ENCODE measurements at regions not wholly inside any gene's neighbourhood (a gene's known extent, or its start where the extent isn't known, plus 50 kb on each side); places are given as distances from the start of the nearest gene placed in this dataset.

DNA sequence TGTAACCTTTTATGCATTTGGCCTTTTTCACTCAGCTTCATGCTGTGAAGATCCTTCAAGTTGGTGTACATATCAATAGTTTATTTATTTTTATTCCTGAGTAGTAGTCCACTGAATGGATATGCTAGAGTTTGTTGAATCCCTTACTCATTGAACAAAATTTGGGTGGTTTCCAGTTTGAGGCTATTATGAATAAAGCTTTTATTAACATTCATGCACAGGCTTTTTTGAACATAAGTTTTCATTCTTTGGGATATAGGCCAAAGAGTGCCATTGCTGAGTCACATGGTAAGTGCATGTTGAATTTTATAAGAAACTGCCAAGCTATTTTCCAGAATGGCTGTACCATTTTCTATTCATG is 59.5 kb upstream of the CAPRIN2 start:
- H3K36me3 ChIP-seq, result no peaks in the 10 kb centered on the region
- no peaks in the 10 kb centered on the region for H3K4me1 ChIP-seq
- H3K4me3 ChIP-seq, result no peak overlapping the region
- DNase-seq (ENCODE audit: low spot score), result no peak
- no peak overlapping the region for H3K27ac ChIP-seq
- TF ChIP-seq, protein P1, sequence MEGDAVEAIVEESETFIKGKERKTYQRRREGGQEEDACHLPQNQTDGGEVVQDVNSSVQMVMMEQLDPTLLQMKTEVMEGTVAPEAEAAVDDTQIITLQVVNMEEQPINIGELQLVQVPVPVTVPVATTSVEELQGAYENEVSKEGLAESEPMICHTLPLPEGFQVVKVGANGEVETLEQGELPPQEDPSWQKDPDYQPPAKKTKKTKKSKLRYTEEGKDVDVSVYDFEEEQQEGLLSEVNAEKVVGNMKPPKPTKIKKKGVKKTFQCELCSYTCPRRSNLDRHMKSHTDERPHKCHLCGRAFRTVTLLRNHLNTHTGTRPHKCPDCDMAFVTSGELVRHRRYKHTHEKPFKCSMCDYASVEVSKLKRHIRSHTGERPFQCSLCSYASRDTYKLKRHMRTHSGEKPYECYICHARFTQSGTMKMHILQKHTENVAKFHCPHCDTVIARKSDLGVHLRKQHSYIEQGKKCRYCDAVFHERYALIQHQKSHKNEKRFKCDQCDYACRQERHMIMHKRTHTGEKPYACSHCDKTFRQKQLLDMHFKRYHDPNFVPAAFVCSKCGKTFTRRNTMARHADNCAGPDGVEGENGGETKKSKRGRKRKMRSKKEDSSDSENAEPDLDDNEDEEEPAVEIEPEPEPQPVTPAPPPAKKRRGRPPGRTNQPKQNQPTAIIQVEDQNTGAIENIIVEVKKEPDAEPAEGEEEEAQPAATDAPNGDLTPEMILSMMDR (IDR thresholded peaks at IDR 0.05), result no peak
- H3K27me3 ChIP-seq, result peaks cover 0 to 3% of the 10 kb centered on the region in 2 donors
- no peaks in the 10 kb centered on the region for H3K9me3 ChIP-seq

DNA sequence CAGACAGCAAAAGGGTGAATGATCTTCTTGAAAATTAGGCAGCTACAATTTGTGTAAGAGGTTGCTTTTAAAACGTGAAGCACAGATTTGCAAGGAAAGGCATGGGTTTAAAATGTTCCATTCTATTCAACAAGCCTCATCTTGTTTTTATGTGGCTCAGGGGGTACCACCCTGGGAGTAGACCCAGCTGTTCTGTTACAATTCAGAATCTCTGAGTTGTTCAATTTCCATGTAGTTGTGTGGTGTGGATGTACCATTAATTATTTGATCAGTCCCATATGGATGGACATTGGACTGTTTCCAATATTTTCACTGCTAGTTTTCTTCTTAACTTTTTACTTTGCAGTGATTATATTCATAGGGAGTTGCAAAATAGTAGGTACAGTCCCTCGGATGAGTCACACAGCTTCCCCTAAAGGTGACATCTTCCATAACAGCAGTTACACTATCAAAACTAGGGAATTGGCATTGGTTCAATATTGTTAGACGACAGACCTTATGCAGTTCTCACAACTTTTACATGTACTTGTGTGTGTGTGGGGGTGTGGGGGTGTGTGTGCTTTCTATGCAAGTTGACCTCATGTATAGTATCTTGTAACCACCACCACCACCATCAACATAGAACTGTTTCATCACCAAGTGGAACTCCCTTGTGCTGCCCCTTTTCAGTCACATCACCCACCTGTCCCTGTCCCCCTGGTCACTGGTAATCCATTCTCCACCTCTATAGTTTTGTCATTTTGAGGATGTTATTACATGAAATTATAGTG is 59.0 kb upstream of the CAPRIN2 start:
- Histone ChIP-seq H3K27me3 (peaks cover 0 to 3% of the 10 kb centered on the region in 2 donors), H3K27ac (no peak overlapping the region), H3K9me3 (no peaks in the 10 kb centered on the region), H3K36me3 (no peaks in the 10 kb centered on the region), H3K4me3 (no peak overlapping the region), H3K4me1 (no peaks in the 10 kb centered on the region)
- TF ChIP-seq, protein P1 (IDR thresholded peaks at IDR 0.05), result no peak
- no peak for DNase-seq (ENCODE audit: low spot score)

DNA sequence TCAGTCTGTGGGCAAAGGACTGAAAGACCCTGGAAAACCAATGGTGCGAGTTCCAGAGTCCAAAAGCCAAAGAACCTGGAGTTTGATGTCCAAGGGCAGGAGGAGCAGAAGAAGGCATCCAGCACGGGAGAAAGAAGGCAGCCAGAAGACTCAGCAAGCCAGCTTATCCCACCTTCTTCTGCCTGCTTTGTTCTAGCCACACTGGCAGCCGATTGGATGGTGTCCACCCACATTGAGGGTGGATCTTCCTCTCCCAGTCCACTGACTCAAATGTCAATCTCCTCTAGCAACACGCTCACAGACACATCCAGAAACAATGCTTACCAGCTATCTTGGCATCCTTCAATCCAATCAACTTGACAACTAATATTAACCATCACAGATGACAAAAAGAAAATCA is 57.2 kb upstream of the CAPRIN2 start:
- no peak for DNase-seq (ENCODE audit: low spot score)
- H3K36me3 ChIP-seq, result no peaks in the 10 kb centered on the region
- no peak overlapping the region for H3K27ac ChIP-seq
- H3K27me3 ChIP-seq, result peaks cover 0 to 3% of the 10 kb centered on the region in 2 donors
- TF ChIP-seq, protein P1 (IDR thresholded peaks at IDR 0.05), result no peak
- H3K4me1 ChIP-seq, result no peaks in the 10 kb centered on the region
- no peaks in the 10 kb centered on the region for H3K9me3 ChIP-seq
- H3K4me3 ChIP-seq, result no peak overlapping the region

DNA sequence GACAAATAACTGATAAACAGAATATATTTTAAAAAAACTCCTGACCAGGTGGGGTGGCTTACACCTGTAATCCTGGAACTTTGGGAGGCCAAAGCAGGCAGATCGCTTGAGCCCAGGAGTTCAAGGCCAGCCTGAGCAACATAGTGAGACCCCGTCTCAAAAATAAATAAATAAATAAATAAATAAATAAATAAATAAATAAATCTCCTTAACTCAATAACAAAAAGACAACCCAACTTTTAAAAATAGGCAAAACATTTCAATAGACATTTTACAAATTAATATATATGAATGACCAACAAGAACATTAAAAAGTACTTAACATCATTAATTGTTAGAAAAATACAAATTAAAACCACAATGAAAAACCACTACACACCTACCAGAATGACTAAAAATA is 56.2 kb upstream of the CAPRIN2 start:
- Histone ChIP-seq H3K27ac (no peak overlapping the region), H3K4me1 (no peaks in the 10 kb centered on the region), H3K4me3 (no peak overlapping the region), H3K36me3 (no peaks in the 10 kb centered on the region), H3K27me3 (peaks cover 0 to 3% of the 10 kb centered on the region in 2 donors), H3K9me3 (no peaks in the 10 kb centered on the region)
- TF ChIP-seq, protein P1 (IDR thresholded peaks at IDR 0.05), result no peak
- no peak for DNase-seq (ENCODE audit: low spot score)

DNA sequence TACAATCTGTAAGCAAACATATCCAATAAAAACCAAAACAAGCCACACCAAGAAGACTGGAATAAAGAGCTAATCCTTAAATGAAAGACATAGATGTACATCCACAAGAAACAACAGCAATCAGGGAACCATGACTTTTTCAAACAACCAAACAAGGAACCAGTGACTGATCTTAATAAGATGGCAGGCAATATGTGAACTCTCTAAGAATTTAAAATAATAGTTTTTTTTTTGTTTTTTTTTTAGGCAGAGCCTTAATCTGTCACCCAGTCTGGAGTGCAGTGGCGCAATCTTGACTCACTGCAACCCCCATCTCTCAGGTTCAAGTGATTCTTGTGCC is 52.9 kb upstream of the CAPRIN2 start:
- no peak overlapping the region for H3K27ac ChIP-seq
- H3K36me3 ChIP-seq, result no peaks in the 10 kb centered on the region
- H3K9me3 ChIP-seq, result no peaks in the 10 kb centered on the region
- H3K4me1 ChIP-seq, result no peaks in the 10 kb centered on the region
- H3K27me3 ChIP-seq, result no peaks in the 10 kb centered on the region
- TF ChIP-seq, protein P1 (IDR thresholded peaks at IDR 0.05), result peak in 1 of 2 donors; percentile 20
- no peak overlapping the region for H3K4me3 ChIP-seq
- DNase-seq (ENCODE audit: low spot score), result no peak

Measured in right atrium auricular region (tissue), 2 donors.